ENCODE measurements at regions not wholly inside any gene's neighbourhood (a gene's known extent, or its start where the extent isn't known, plus 50 kb on each side); places are given as distances from the start of the nearest gene placed in this dataset.

GRCh38 chr2:210861038-210861665, 304.8 kb downstream of the CPS1 start:
- no peak for TF ChIP-seq POLR2A (IDR thresholded peaks at IDR 0.05; ENCODE audit: low read length)
- TF ChIP-seq GATA1 (IDR thresholded peaks at IDR 0.05; ENCODE audit: low read depth, low read length), result no peak
